Fibroblast of the aortic adventitia (primary cell): ENCODE measurements at regions not wholly inside any gene's neighbourhood (a gene's known extent, or its start where the extent isn't known, plus 50 kb on each side); places are given as distances from the start of the nearest gene placed in this dataset.
A peak's percentile ranks its signal among the peaks of the same experiment; 100 is the strongest.

ENCODE experiments used
- DNase-seq: peaks from one replicate; pipeline ENCODE4 v3.0.0-alpha.2; 2010; ENCODE audit warnings: low read depth
- H3K4me3 ChIP-seq: 2 replicates; pipeline ENCODE4 v1.5.1; 2011; ENCODE audit warnings: low read depth, mild to moderate bottlenecking, control low read depth, low read length, moderate library complexity
- TF ChIP-seq, protein P1 (sequence below): IDR thresholded peaks from 2 replicates; pipeline ENCODE4 v1.5.1; 2011; ENCODE audit warnings: mild to moderate bottlenecking, low read length, control low read depth, inconsistent platforms; ENCODE audit not compliant: insufficient read depth

DNA sequence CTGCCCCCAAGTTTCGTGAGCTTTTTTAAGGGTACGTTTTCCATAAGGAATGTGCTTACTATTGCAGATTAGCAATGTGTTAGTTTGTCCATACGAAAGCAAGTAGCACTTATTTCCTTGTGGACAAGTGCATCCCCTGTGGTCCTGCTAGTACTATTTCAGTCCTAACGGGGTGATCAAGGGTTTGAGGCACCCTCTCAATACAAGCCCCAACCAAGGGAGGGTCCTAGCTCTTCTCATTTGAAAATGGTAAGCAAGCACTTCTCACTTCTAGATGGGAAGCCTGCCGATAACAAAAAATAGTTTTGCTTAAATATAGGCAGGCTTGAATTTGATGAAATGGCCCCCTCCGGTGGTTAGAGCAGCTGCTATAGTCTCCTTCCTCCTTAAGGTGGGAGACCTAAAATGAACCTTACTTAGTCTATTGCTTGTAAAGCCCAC is 64.0 kb upstream of the HMCN1 start:
- H3K4me3 ChIP-seq, result no peak overlapping the region
- peak; percentile 66 for DNase-seq
- TF ChIP-seq, protein P1, sequence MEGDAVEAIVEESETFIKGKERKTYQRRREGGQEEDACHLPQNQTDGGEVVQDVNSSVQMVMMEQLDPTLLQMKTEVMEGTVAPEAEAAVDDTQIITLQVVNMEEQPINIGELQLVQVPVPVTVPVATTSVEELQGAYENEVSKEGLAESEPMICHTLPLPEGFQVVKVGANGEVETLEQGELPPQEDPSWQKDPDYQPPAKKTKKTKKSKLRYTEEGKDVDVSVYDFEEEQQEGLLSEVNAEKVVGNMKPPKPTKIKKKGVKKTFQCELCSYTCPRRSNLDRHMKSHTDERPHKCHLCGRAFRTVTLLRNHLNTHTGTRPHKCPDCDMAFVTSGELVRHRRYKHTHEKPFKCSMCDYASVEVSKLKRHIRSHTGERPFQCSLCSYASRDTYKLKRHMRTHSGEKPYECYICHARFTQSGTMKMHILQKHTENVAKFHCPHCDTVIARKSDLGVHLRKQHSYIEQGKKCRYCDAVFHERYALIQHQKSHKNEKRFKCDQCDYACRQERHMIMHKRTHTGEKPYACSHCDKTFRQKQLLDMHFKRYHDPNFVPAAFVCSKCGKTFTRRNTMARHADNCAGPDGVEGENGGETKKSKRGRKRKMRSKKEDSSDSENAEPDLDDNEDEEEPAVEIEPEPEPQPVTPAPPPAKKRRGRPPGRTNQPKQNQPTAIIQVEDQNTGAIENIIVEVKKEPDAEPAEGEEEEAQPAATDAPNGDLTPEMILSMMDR, result peak; percentile 56

DNA sequence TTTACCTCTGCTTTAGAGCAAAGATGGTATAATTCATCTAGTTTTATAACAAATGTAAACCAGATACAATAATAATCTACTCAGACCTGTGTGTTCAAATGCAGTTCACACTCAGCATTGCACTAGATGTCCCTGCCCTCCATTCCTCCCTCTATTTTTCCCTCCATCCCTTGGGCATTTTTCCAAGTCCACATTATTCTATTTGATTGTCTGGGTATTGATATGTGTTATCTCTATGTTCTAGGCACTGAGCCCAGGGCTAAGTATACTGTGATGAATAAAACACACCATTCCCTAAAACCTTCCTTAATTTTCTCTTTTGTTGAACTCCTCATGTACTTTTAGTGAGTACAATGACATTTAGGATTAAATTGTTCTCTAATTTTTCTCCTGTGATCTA is 66.2 kb upstream of the HMCN1 start:
- TF ChIP-seq, protein P1, result no peak
- no peak overlapping the region for H3K4me3 ChIP-seq
- no peak for DNase-seq

DNA sequence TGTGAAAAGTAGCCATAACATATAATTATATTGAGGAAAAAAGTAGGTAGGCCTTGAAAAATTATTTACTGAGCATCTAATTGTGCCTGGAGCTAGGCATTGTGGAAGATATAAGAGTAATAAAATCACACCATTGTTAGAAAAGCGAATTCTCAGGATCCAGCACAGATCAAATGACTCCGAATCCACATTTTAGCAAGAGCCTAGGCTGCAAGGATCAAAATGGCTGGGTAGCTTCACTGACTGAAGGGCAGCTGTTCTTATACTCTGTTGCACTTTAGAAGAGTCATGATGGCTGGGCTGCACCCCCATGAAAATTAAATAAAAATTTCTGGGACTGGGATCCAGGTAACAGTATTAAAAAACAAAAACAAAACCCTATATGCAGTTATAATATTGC is 67.6 kb upstream of the HMCN1 start:
- TF ChIP-seq, protein P1, result no peak
- H3K4me3 ChIP-seq, result no peak overlapping the region
- no peak for DNase-seq

DNA sequence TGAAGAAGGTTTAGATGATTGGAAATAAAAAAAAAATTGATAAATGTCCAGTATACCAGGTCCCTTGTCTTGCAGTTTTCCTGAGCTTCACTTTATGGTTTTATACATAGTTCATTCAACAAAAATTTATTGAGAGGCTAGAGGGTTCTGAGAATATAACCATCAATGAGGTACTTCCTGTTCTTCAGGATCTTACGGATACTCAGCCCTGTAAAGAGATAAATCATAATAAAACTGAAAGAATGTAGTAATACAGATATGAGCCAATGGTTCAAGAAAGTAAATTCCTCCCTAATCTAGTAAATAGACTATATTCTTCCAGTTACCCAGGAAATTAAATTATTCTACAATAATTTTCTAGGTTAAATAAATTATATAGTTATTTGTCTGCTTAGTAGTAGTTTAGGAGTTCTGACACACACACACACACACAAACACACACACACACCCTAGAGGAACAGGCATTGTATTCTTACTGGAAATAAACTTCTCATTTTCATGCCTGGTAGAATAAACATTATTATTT is 70.4 kb upstream of the HMCN1 start:
- no peak for DNase-seq
- H3K4me3 ChIP-seq, result no peak overlapping the region
- TF ChIP-seq, protein P1, result no peak

DNA sequence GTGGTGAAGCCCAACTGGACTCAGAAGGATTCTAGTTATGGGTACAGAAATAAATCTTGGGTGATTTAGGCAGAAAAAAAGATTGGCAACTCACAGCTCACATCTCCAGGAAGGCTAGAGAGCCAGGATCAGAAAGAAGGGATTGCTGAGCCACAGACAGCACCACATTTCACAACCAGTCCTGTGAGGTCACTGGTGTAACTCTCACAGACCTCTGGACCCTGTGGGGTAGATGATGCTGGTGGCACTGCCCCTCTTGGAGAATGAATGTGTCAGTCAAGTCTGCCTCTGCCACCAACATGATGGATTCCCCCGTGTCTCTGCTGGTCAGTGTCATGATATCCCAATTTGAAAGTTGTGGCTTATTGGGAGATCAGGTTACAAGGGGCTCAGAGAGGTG is 70.9 kb upstream of the HMCN1 start:
- no peak for DNase-seq
- TF ChIP-seq, protein P1, result no peak

DNA sequence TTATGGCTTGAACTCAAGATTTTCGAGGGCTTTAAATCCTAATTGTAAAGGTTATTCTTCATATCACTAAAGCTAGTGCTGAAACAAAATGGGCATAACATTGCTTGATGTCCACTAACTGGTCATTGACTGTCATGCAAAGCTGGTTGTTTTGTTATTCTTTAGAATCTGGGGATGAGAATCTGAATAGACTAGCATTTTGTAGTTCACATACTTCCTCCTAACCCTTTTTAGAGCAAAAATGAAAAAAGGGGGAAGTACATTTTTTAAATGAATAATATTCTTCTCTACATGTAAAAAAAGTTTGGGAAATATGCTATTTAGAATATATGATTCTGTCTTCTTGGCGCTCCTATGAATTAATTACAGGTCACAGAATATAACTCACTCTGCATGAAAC is 72.2 kb upstream of the HMCN1 start:
- no peak for DNase-seq
- no peak overlapping the region for H3K4me3 ChIP-seq
- TF ChIP-seq, protein P1, result no peak

More for the DNA sequence above, 70.9 kb upstream of the HMCN1 start:
- no peak overlapping the region for H3K4me3 ChIP-seq

DNA sequence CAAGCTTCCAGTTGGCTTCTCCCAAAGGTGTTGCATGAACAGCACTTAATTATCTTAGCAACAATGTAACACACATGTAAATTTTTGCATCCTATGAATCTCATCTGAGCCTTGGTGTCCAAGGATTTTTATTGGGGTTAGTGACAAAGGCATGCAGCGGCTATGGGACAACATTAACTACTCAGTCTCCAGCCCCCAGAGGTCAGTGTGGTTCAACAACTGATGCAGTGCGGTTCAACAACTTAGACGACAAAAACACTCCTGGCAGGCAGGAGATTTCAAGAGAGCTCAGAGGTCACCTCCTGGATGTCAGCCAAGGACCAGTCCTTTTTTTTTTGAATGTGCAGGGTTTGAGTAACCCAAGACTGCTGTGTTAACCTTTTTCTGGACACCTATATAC is 77.5 kb upstream of the HMCN1 start:
- TF ChIP-seq, protein P1, result no peak
- H3K4me3 ChIP-seq, result no peak overlapping the region
- DNase-seq, result no peak
